ENCODE measurements at regions not wholly inside any gene's neighbourhood (a gene's known extent, or its start where the extent isn't known, plus 50 kb on each side); places are given as distances from the start of the nearest gene placed in this dataset.
"Not testable (repeated sequence)": the region's sequence is repeated elsewhere in the genome, so short reads cannot be mapped to it uniquely, and the experiment has no call there.

GRCh38 chr16:86229866-86230656 lies 280.3 kb upstream of the FOXF1 start:
- no peak for DNase-seq (ENCODE audit: low spot score)

GRCh38 chr16:86231321-86231995 lies 278.9 kb upstream of the FOXF1 start:
- no peak for DNase-seq (ENCODE audit: low spot score)

GRCh38 chr16:86231996-86232350 lies 278.4 kb upstream of the FOXF1 start:
- no peak for DNase-seq (ENCODE audit: low spot score)

- no peak for DNase-seq (ENCODE audit: low spot score)
These were observed 277.8 kb upstream of the FOXF1 start for GRCh38 chr16:86232496-86232895.

- not testable (repeated sequence) for DNase-seq (ENCODE audit: low spot score)
These were observed 276.8 kb upstream of the FOXF1 start for GRCh38 chr16:86233506-86233905.

- DNase-seq (ENCODE audit: low spot score), result no peak
These were observed 270.9 kb upstream of the FOXF1 start for GRCh38 chr16:86239381-86239780.

- no peak for DNase-seq (ENCODE audit: low spot score)
These were observed 269.5 kb upstream of the FOXF1 start for GRCh38 chr16:86240716-86241363.

- no peak for DNase-seq (ENCODE audit: low spot score)
These were observed 268.6 kb upstream of the FOXF1 start for GRCh38 chr16:86241681-86242080.

GRCh38 chr16:86242244-86243122 lies 267.8 kb upstream of the FOXF1 start:
- no peak for DNase-seq (ENCODE audit: low spot score)

- DNase-seq (ENCODE audit: low spot score), result no peak
These were observed 267.2 kb upstream of the FOXF1 start for GRCh38 chr16:86243123-86243473.

GRCh38 chr16:86243571-86244154 lies 266.7 kb upstream of the FOXF1 start:
- DNase-seq (ENCODE audit: low spot score), result no peak

- no peak for DNase-seq (ENCODE audit: low spot score)
These were observed 266.2 kb upstream of the FOXF1 start for GRCh38 chr16:86244158-86244557.

- DNase-seq (ENCODE audit: low spot score), result no peak
These were observed 265.4 kb upstream of the FOXF1 start for GRCh38 chr16:86244936-86245335.

- DNase-seq (ENCODE audit: low spot score), result no peak
These were observed 265.0 kb upstream of the FOXF1 start for GRCh38 chr16:86245351-86245750.

GRCh38 chr16:86245895-86246294 lies 264.4 kb upstream of the FOXF1 start:
- no peak for DNase-seq (ENCODE audit: low spot score)

GRCh38 chr16:86248310-86248905 lies 261.9 kb upstream of the FOXF1 start:
- no peak for DNase-seq (ENCODE audit: low spot score)

GRCh38 chr16:86249631-86250030 lies 260.7 kb upstream of the FOXF1 start:
- no peak for DNase-seq (ENCODE audit: low spot score)

- no peak for DNase-seq (ENCODE audit: low spot score)
These were observed 258.6 kb upstream of the FOXF1 start for GRCh38 chr16:86251682-86252081.

GRCh38 chr16:86252596-86252995 lies 257.7 kb upstream of the FOXF1 start:
- peak; percentile 30 for DNase-seq (ENCODE audit: low spot score)

GRCh38 chr16:86255966-86256365 lies 254.4 kb upstream of the FOXF1 start:
- DNase-seq (ENCODE audit: low spot score), result no peak

GRCh38 chr16:86256995-86257394 lies 253.3 kb upstream of the FOXF1 start:
- peak; percentile 13 for DNase-seq (ENCODE audit: low spot score)
